Activated naive CD8-positive, alpha-beta T cell treated with anti-CD3 and anti-CD28 coated beads, Interleukin-2, amount 50 U/mL, for 24 hours (primary cell): ENCODE measurements at regions not wholly inside any gene's neighbourhood (a gene's known extent, or its start where the extent isn't known, plus 50 kb on each side); places are given as distances from the start of the nearest gene placed in this dataset.

Experiments
- ATAC-seq: fragments of 150-1000 bp; cut with Tn5 transposase; one replicate; pipeline ENCODE4 v1.10.0; 2021
- DNase-seq: peaks from one replicate; pipeline ENCODE4 v3.0.0; 2021
- H3K27ac Mint-ChIP-seq: one replicate; pipeline ENCODE4 v1.8.0; 2021; ENCODE audit warnings: mild to moderate bottlenecking, mixed read lengths
- H3K27me3 Mint-ChIP-seq: one replicate; pipeline ENCODE4 v1.8.0; 2021; ENCODE audit warnings: mixed read lengths
- H3K36me3 Mint-ChIP-seq: one replicate; pipeline ENCODE4 v1.8.0; 2021; ENCODE audit warnings: low read depth, mixed read lengths
- H3K4me1 Mint-ChIP-seq: one replicate; pipeline ENCODE4 v1.8.0; 2021; ENCODE audit warnings: mixed read lengths
- H3K4me3 Mint-ChIP-seq: one replicate; pipeline ENCODE4 v1.8.0; 2021; ENCODE audit warnings: mild to moderate bottlenecking, moderate library complexity, mixed read lengths
- H3K9me3 Mint-ChIP-seq: one replicate; pipeline ENCODE4 v1.8.0; 2021; ENCODE audit warnings: mixed read lengths

DNA sequence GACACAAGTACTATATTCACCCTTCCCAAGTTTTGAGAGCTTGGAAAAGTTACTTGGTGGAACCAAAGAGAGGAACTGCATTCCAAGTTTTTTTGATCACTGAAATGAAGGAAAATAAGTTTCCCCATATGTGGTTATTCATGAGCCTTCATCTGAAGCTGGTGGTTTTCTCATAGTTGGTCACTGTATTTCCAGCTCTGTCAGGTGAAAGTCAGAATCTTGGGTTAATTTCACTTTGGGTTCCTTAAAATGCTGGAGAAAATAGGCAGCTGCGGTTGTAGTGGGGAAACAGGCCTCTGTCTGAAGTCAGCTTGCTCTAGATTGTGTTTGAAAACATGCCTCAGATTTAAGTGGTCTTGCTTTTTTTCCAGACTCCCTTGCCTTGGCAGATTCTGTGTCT lies 200.5 kb downstream of the HRH4 start:
- Mint-ChIP-seq H3K4me1 (peaks cover 14% of the 10 kb centered on the region), H3K4me3 (no peak overlapping the region), H3K36me3 (no peaks in the 10 kb centered on the region), H3K27ac (no peak overlapping the region), H3K9me3 (no peaks in the 10 kb centered on the region), H3K27me3 (peaks cover 8% of the 10 kb centered on the region)
- ATAC-seq (no peak), DNase-seq (no peak)

DNA sequence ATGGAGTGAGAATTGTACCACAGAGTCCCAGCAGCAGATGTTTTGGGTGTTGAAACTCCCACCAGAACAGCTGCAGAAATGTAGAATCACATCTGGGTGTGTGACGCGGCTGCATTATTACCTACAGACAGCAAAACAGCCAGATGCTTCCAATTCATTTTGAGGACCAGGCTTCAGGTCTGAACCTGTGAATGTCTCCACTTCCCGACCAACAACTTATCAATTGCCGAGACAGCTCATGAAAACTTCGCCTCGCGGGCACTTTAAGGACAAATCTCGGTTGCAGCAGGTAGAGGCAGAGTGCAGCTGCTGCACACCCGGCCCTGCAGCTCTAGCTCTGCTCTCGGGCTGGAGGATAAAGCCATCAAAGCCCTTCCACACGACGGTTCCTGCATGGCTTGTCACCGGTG lies 202.0 kb downstream of the HRH4 start:
- ATAC-seq (no peak), DNase-seq (no peak)
- H3K27me3 Mint-ChIP-seq = peaks cover 8% of the 10 kb centered on the region
- peaks cover 14% of the 10 kb centered on the region for H3K4me1 Mint-ChIP-seq
- no peak overlapping the region for H3K4me3 Mint-ChIP-seq
- no peaks in the 10 kb centered on the region for H3K9me3 Mint-ChIP-seq
- H3K27ac Mint-ChIP-seq = no peak overlapping the region
- no peaks in the 10 kb centered on the region for H3K36me3 Mint-ChIP-seq

DNA sequence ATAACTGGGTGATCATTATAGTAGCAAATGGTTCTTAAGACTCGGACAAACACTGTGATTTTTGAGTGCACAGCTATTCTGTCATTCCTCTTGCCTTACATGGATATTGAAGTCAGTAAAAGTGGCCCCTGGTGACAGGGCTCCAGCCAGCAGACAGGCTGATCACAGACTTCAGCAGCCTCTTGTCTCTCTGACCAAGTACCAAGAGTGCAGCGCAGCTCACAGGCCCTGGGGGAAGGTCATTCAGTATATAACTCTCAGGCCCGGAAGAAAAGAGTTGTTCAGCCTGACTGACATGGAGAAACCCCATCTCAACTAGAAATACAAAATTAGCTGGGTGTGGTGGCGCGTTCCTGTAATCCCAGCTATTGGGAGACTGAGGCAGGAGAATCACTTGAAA lies 202.6 kb downstream of the HRH4 start:
- DNase-seq = no peak
- Mint-ChIP-seq H3K9me3 (no peaks in the 10 kb centered on the region), H3K27me3 (peaks cover 8% of the 10 kb centered on the region), H3K4me3 (no peak overlapping the region), H3K36me3 (no peaks in the 10 kb centered on the region), H3K4me1 (peaks cover 14% of the 10 kb centered on the region), H3K27ac (no peak overlapping the region)
- ATAC-seq = no peak

DNA sequence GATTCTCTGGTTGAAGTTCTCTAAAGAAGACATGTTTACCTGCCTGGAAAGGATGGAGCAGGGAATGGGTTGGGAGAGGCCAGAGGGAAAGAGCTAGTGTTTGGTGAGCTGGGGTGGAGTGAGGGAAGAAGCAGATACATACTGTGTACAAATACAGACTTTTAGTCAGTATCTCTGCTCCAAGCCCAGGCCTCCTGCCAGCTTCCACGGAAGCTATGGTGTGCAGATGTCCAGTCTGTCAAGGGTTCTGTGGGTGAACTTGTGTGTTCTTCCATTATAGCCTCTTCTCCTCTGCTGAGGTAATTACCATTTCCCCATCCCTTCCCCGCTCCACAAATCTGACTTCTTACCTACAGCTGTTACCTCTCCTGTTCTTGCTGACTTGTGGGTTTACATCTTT lies 208.6 kb downstream of the HRH4 start:
- DNase-seq = no peak
- Mint-ChIP-seq H3K27me3 (peaks cover 2% of the 10 kb centered on the region), H3K36me3 (no peaks in the 10 kb centered on the region), H3K4me1 (peaks cover 4% of the 10 kb centered on the region), H3K9me3 (no peaks in the 10 kb centered on the region), H3K4me3 (no peak overlapping the region), H3K27ac (no peak overlapping the region)
- ATAC-seq = no peak

DNA sequence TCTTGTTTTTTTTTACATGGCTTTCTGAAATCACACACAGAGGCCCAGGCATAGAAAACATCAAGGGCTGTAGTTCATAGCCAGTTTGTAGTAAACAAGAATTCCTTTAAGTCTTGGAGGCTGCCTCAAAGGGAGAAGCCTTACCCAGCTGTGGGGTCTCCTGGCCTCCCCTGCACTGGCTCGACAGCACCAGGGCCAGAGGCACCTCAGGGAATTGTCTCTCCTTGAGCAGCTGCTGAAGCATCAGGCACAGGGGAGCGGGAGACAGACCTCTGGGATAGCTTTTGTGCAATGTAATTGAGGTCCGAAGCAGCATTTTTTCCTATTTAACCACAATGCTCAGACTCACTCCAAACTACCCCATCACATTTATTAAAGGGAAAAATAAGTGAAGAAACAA lies 209.1 kb downstream of the HRH4 start:
- H3K27me3 Mint-ChIP-seq = peaks cover 2% of the 10 kb centered on the region
- H3K4me3 Mint-ChIP-seq = no peak overlapping the region
- H3K4me1 Mint-ChIP-seq = peaks cover 6% of the 10 kb centered on the region
- no peaks in the 10 kb centered on the region for H3K36me3 Mint-ChIP-seq
- no peak overlapping the region for H3K27ac Mint-ChIP-seq
- no peak for ATAC-seq
- DNase-seq = no peak
- H3K9me3 Mint-ChIP-seq = no peaks in the 10 kb centered on the region

DNA sequence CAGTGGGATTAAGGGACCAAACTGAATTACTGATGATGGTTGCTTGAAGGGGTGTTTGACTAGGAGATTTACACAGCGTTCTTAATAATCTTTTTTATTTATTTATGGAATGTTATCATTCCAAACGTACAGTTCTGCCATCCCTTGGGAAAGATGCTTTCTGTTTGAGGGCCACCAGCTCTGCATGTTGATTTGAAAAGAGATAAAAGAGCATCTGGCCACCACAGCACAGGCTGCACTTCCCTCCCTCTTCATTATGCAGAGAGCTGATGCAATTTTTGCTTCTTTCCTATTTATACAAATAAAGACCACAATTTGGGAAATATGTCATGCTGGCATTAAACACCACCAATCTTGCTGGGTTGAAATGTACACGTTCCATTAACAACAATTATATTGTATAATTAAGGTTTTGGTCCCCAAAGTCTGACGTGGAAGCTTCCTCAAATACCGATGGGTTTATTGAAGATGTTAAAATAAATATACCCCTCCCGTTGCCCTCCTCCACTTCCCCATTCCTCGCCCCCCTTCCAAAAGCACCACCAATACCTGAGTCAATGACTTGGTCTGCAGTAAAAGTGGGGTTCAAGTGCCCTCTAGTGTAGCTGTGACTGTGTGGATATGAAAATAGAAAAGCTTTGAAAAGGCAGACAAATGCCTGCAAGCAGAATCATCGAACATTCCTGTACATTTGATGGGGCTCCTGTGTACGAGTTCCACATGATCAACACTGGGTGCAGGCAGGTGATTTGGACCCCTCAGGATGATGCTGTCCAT lies 211.9 kb downstream of the HRH4 start:
- Mint-ChIP-seq H3K36me3 (no peaks in the 10 kb centered on the region), H3K27ac (no peak overlapping the region), H3K9me3 (no peaks in the 10 kb centered on the region), H3K27me3 (peaks cover 2% of the 10 kb centered on the region), H3K4me3 (no peak overlapping the region), H3K4me1 (peaks cover 8% of the 10 kb centered on the region)
- ATAC-seq (no peak), DNase-seq (no peak)

DNA sequence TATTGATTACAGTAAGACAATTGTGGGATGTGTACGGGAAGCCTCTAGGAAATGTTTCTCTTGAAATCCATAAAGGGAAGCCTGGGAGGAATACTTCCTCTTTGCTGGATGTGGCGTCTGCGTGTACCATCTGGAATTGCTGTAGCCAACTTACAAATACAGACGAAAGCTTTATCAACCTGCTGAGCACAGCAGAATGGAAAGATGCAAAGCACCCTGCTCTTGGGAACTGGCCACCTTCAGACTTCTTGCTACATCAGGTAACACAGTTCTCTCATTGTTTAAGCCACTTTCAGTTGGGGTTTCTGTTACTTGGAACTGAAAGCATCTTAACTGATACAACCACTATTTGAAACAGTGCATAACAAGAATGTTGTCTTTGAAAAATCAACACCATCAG lies 213.8 kb downstream of the HRH4 start:
- Mint-ChIP-seq H3K36me3 (no peaks in the 10 kb centered on the region), H3K4me3 (no peak overlapping the region), H3K4me1 (peaks cover 8% of the 10 kb centered on the region), H3K27ac (no peak overlapping the region), H3K9me3 (no peaks in the 10 kb centered on the region), H3K27me3 (peaks cover 6% of the 10 kb centered on the region)
- ATAC-seq = peak; percentile 36
- no peak for DNase-seq

DNA sequence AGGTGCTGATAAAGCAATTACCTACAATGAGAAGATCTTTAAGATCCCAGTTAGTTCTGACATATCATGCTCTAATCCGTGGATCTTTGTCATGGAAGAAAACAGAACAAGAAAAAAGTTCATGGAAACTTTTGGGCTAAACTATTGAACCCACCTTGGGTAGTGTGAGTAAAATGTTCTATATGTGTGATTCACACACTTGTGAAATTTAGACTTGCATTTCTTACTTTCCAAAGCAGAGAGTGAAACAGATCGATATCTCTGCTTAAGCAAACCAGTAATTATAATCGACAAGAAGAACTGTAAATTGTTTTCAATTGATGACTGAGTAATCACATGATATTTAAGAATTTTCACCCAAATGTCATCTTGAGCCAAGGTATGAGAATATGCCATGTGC lies 214.2 kb downstream of the HRH4 start:
- Mint-ChIP-seq H3K4me3 (no peak overlapping the region), H3K36me3 (no peaks in the 10 kb centered on the region), H3K4me1 (peaks cover 8% of the 10 kb centered on the region), H3K27me3 (peaks cover 7% of the 10 kb centered on the region), H3K27ac (no peak overlapping the region), H3K9me3 (no peaks in the 10 kb centered on the region)
- ATAC-seq = no peak
- no peak for DNase-seq

DNA sequence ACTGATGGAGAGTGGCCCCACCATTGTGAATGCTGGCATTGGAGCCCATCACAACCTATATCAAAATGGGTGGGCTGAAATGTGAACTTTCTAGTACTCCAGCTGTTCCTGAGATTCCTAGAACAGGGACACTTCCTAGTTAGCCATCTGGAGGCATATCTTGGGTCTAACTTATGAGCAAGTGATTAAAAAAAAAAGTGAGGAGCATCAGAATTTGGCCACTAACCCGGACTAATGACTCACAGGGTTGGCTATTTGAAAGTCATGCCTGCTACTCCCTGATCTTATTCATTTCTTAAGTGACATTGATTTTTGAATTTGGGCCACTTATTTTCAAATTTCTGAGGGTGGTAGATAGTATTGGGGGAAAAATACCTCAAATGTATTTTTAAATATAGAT lies 216.6 kb downstream of the HRH4 start:
- Mint-ChIP-seq H3K36me3 (no peaks in the 10 kb centered on the region), H3K4me1 (peaks cover 8% of the 10 kb centered on the region), H3K9me3 (peaks cover 5% of the 10 kb centered on the region), H3K27ac (no peak overlapping the region), H3K27me3 (peaks cover 5% of the 10 kb centered on the region), H3K4me3 (no peak overlapping the region)
- no peak for ATAC-seq
- DNase-seq = no peak

DNA sequence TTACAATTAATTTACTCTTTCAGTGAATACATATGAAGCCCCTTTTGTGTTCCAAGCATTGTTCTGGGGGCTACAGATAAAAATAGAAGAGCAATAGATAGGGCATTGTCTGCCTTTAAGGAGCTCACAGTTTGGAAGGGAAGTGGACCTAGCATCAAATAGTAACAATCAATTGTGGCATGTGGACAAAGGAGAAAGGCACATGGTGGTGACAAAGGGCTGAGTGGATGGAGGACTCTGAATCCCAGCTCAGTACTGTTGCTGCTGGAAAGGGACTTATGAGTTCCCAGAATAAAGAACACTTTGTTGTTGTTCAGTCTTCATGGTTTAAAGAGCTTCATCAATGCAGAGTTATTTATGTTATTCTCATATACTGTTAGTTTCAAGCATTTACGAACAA lies 217.7 kb downstream of the HRH4 start:
- ATAC-seq = no peak
- no peak overlapping the region for H3K4me3 Mint-ChIP-seq
- peaks cover 5% of the 10 kb centered on the region for H3K9me3 Mint-ChIP-seq
- peaks cover 7% of the 10 kb centered on the region for H3K27me3 Mint-ChIP-seq
- no peaks in the 10 kb centered on the region for H3K36me3 Mint-ChIP-seq
- no peak overlapping the region for H3K27ac Mint-ChIP-seq
- H3K4me1 Mint-ChIP-seq = peaks cover 8% of the 10 kb centered on the region
- DNase-seq = no peak

DNA sequence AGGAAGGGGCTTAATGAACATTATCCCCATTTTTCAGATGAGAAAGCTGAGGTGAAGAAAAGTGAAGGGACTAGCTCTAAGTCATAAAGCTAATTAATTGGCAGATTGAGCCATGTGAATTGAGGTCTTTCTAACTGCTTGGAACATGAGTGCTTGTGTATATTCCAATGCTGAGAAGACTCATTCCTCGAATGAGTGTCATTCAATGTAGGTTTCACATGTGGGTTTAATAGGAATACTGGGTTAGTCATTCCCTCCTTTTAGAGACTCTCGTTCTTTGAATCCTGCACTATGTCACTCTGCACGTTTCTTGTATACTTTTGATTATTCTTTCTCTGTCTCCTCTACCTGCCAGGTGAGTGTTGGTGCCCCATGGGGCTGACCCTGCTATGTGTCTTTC lies 218.2 kb downstream of the HRH4 start:
- Mint-ChIP-seq H3K9me3 (peaks cover 5% of the 10 kb centered on the region), H3K4me1 (peaks cover 5% of the 10 kb centered on the region), H3K27me3 (peaks cover 7% of the 10 kb centered on the region), H3K27ac (no peak overlapping the region), H3K36me3 (no peaks in the 10 kb centered on the region), H3K4me3 (no peak overlapping the region)
- ATAC-seq = no peak
- no peak for DNase-seq

DNA sequence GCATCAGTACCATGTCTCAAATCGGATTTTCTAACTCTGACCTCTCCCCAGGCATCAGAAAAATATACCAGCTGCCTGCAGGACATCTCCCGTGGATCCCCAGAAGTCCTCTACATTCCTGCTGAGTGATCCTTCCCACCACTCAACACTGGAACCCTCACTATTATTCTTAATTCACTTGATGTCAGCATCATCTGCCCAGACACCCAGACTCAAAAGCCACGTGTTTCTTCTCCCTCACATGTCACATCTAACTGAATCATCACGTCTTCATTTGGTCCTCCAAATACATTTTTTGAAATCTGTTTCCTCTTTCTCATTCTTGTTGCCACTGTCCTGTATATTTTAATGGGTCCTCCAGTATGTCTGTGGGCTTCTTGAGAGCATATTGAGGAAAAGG lies 218.6 kb downstream of the HRH4 start:
- Mint-ChIP-seq H3K27me3 (peaks cover 7% of the 10 kb centered on the region), H3K4me1 (peaks cover 3% of the 10 kb centered on the region), H3K9me3 (peaks cover 5% of the 10 kb centered on the region), H3K4me3 (no peak overlapping the region), H3K27ac (no peak overlapping the region), H3K36me3 (no peaks in the 10 kb centered on the region)
- no peak for DNase-seq
- ATAC-seq = no peak

DNA sequence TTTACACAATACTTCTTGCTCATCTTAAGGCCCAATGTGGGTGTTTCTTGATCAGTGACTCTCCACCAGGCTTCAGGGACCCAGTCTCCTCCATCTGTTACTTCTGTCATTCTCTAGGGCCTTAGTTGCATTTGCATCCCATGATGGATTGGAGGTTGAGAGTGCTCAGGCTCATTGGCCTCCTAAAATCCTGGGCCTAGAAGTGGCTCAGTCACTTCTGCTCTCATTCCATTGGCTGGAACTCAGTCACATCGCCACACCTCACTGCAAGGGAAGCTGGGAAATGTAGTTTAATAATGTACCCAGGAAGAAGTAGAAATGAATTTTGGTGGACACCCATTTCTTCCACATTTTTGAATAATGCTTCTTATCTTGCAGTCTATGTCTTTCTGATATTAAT lies 223.5 kb downstream of the HRH4 start:
- Mint-ChIP-seq H3K27ac (no peak overlapping the region), H3K4me1 (no peaks in the 10 kb centered on the region), H3K9me3 (peaks cover 5% of the 10 kb centered on the region), H3K36me3 (no peaks in the 10 kb centered on the region), H3K27me3 (peaks cover 5% of the 10 kb centered on the region), H3K4me3 (no peak overlapping the region)
- ATAC-seq (no peak), DNase-seq (no peak)

DNA sequence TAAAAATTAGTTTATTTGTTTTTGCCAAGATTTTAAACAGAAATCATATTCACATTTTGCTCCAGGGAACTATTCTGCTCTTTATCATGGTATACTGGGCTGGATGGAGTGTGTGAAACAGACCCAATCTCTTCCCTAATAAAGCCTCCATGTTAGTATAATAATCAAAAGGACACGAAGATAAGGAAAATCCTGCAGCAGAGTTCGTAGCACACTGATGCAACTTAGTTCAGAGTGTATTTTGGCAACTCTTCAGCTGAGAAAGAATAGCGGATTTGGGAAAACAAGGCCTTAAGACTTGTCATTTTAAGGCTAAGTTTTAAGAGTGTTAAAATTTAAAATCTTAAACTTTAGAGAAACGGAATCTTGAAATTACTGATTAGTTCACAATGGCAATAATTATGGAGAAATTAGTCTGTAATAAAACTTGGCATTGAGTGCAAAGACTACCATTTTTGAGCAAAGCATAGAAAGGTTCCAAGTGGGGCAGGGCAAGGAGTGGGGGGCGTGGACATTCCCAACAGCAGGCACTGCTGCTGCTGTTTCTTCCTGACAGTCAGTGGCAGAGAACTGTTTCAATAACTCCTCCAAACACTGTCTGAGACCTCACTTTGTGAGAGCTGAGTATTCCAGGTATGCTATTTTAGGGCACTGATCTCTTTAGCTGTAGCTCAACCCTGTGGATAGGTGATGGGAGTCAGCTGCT lies 225.0 kb downstream of the HRH4 start:
- Mint-ChIP-seq H3K4me1 (no peaks in the 10 kb centered on the region), H3K9me3 (peaks cover 5% of the 10 kb centered on the region)

DNA sequence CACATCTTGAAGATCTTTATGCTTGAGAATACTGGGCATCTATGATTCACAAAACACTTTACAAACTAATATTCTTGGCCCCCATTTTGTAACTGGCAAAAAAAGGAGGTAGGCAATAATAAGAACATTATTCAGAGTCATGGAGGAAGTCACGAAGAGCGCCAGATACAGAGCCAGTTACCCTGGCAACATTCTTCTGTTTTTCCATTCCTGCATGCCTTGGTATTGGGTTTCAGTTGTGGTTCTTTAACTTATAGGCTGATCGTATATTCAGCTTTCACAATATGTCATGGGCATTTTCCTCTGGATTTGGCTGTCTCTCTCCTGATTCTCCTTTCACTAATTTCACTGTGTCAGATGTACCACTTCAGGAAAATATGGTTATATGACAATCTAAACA lies 234.7 kb downstream of the HRH4 start:
- Mint-ChIP-seq H3K9me3 (peaks cover 33% of the 10 kb centered on the region), H3K36me3 (no peaks in the 10 kb centered on the region), H3K27me3 (no peaks in the 10 kb centered on the region), H3K4me1 (no peaks in the 10 kb centered on the region), H3K27ac (no peak overlapping the region), H3K4me3 (no peak overlapping the region)
- no peak for DNase-seq
- no peak for ATAC-seq

More for the DNA sequence above, 225.0 kb downstream of the HRH4 start:
- H3K27me3 Mint-ChIP-seq = peaks cover 2% of the 10 kb centered on the region
- no peak for ATAC-seq
- H3K4me3 Mint-ChIP-seq = no peak overlapping the region
- H3K27ac Mint-ChIP-seq = no peak overlapping the region
- no peak for DNase-seq
- no peaks in the 10 kb centered on the region for H3K36me3 Mint-ChIP-seq
